Liver (tissue), 8 donors: ENCODE measurements at regions not wholly inside any gene's neighbourhood (a gene's known extent, or its start where the extent isn't known, plus 50 kb on each side); places are given as distances from the start of the nearest gene placed in this dataset.

ENCODE experiments used
- DNase-seq: peaks from one replicate; pipeline ENCODE4 v3.0.0-alpha.2; 2017; ENCODE audit warnings: low spot score
- H3K27ac ChIP-seq, 2 donors: one replicate each; pipeline ENCODE4 v1.7.0; 2013; ENCODE audit warnings: inconsistent platforms in 2 of 2, low read length in 2 of 2, control low read depth in 1 of 2, low read depth in 1 of 2, mild to moderate bottlenecking in 1 of 2
- H3K27me3 ChIP-seq, 4 donors: one replicate each; pipeline versions ENCODE4 v1.6.1 to v1.7.0; 2013; ENCODE audit warnings: low read length in 3 of 4, inconsistent platforms in 1 of 4, mild to moderate bottlenecking in 1 of 4, moderate library complexity in 1 of 4; ENCODE audit not compliant: control insufficient read depth in 4 of 4, insufficient read depth in 4 of 4
- H3K36me3 ChIP-seq, 4 donors: one replicate each; pipeline versions ENCODE4 v1.6.1 to v1.7.0; 2013; ENCODE audit warnings: low read length in 3 of 4, mild to moderate bottlenecking in 3 of 4, low read depth in 1 of 4, moderate library complexity in 1 of 4; ENCODE audit not compliant: control insufficient read depth in 4 of 4, insufficient read depth in 3 of 4
- H3K4me1 ChIP-seq, 4 donors: one replicate each; pipeline versions ENCODE4 v1.6.1 to v1.7.0; 2013; ENCODE audit warnings: low read length in 3 of 4, mild to moderate bottlenecking in 3 of 4, moderate library complexity in 1 of 4; ENCODE audit not compliant: control insufficient read depth in 4 of 4, insufficient read depth in 4 of 4
- H3K4me3 ChIP-seq, 3 donors: one replicate each; pipeline versions ENCODE4 v1.6.1 to v1.7.0; 2013; ENCODE audit warnings: low read length in 3 of 3, control low read depth in 1 of 3, low read depth in 1 of 3, mild to moderate bottlenecking in 1 of 3
- H3K9ac ChIP-seq, 2 donors: one replicate each; pipeline ENCODE4 v1.7.0; 2013; ENCODE audit warnings: low read length in 2 of 2, mild to moderate bottlenecking in 2 of 2, moderate library complexity in 2 of 2, control low read depth in 1 of 2, low read depth in 1 of 2
- H3K9me3 ChIP-seq, 4 donors: one replicate each; pipeline versions ENCODE4 v1.6.1 to v1.7.0; 2013; ENCODE audit warnings: low read length in 3 of 4; ENCODE audit not compliant: control insufficient read depth in 4 of 4
- ATF3 ChIP-seq: IDR thresholded peaks from 2 replicates; pipeline ENCODE4 v1.6.1; 2016; ENCODE audit warnings: antibody characterized with exemption
- FOXA1 ChIP-seq: IDR thresholded peaks from 2 replicates; pipeline ENCODE4 v1.6.1; 2016; ENCODE audit warnings: antibody characterized with exemption
- FOXA2 ChIP-seq: IDR thresholded peaks from 2 replicates; pipeline ENCODE4 v1.6.1; 2016; ENCODE audit warnings: antibody characterized with exemption
- GABPA ChIP-seq, 2 donors: IDR thresholded peaks in 1 of 2; conservative IDR thresholded peaks in 1 of 2; 2 replicates each; pipeline ENCODE4 v1.6.1; 2016; ENCODE audit warnings: antibody characterized with exemption in 2 of 2, mild to moderate bottlenecking in 1 of 2, moderate library complexity in 1 of 2
- JUND ChIP-seq, 2 donors: IDR thresholded peaks; 2 replicates each; pipeline ENCODE4 v1.6.1; 2016; ENCODE audit warnings: antibody characterized with exemption in 2 of 2
- NR2F2 ChIP-seq: IDR thresholded peaks from 2 replicates; pipeline ENCODE4 v1.6.1; 2016; ENCODE audit warnings: antibody characterized with exemption
- RAD21 ChIP-seq, 2 donors: IDR thresholded peaks; 2 replicates each; pipeline ENCODE4 v1.6.1; 2016; ENCODE audit warnings: antibody characterized with exemption in 2 of 2, mild to moderate bottlenecking in 2 of 2
- REST ChIP-seq: IDR thresholded peaks from 2 replicates; pipeline ENCODE4 v1.6.1; 2016; ENCODE audit warnings: antibody characterized with exemption, mild to moderate bottlenecking
- RXRA ChIP-seq, 2 donors: IDR thresholded peaks; 2 replicates each; pipeline ENCODE4 v1.6.1; 2017 to 2018; ENCODE audit warnings: antibody characterized with exemption in 2 of 2, mild to moderate bottlenecking in 1 of 2
- SP1 ChIP-seq: IDR thresholded peaks from 2 replicates; pipeline ENCODE4 v1.6.1; 2018; ENCODE audit warnings: antibody characterized with exemption, mild to moderate bottlenecking
- TAF1 ChIP-seq: conservative IDR thresholded peaks from 2 replicates; pipeline ENCODE4 v1.6.1; 2016; ENCODE audit warnings: antibody characterized with exemption, mild to moderate bottlenecking
- WGBS: extraction: QIAGEN DNeasy Blood & Tissue Kit; methylation state at CpG from one replicate; pipeline ENCODE4 v1.1.7; 2013; 5-methylcytosine and 5-hydroxymethylcytosine counted together
- TF ChIP-seq, protein P1 (sequence below): fragments of 150-350 bp; IDR thresholded peaks from 2 replicates; pipeline ENCODE4 v1.5.1; 2017; ENCODE audit warnings: improper control_type of control experiment, low read depth, low read length; ENCODE audit not compliant: missing input control
- donor health status: healthy.
- donor health status: healthy.
- donor health status: healthy.
- donor health status: healthy.
- donor health status: healthy.

GRCh38 chr13:50733392-50733791 lies 110.1 kb downstream of the DLEU7 start:
- TF ChIP-seq GABPA (IDR thresholded peaks at IDR 0.05 in 1 of 2, conservative IDR thresholded peaks at IDR 0.05 in 1 of 2) (no peak), RXRA (IDR thresholded peaks at IDR 0.05) (no peak), ATF3 (no peak), FOXA2 (no peak), TAF1 (no peak), REST (no peak), FOXA1 (no peak)
- TF ChIP-seq, protein P1, sequence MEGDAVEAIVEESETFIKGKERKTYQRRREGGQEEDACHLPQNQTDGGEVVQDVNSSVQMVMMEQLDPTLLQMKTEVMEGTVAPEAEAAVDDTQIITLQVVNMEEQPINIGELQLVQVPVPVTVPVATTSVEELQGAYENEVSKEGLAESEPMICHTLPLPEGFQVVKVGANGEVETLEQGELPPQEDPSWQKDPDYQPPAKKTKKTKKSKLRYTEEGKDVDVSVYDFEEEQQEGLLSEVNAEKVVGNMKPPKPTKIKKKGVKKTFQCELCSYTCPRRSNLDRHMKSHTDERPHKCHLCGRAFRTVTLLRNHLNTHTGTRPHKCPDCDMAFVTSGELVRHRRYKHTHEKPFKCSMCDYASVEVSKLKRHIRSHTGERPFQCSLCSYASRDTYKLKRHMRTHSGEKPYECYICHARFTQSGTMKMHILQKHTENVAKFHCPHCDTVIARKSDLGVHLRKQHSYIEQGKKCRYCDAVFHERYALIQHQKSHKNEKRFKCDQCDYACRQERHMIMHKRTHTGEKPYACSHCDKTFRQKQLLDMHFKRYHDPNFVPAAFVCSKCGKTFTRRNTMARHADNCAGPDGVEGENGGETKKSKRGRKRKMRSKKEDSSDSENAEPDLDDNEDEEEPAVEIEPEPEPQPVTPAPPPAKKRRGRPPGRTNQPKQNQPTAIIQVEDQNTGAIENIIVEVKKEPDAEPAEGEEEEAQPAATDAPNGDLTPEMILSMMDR: no peak
- Histone ChIP-seq H3K4me3 (no peak overlapping the region), H3K4me1 (no peaks in the 10 kb centered on the region), H3K36me3 (no peaks in the 10 kb centered on the region), H3K27ac (no peak overlapping the region), H3K9ac (no peak overlapping the region), H3K9me3 (peaks cover 0 to 4% (median 0%) of the 10 kb centered on the region in 4 donors), H3K27me3 (no peaks in the 10 kb centered on the region)
- DNase-seq: no peak
- 75% methylated on average over 3 of the region's 3 CpGs for WGBS

GRCh38 chr13:50735071-50735470 lies 108.4 kb downstream of the DLEU7 start:
- Histone ChIP-seq H3K9me3 (no peaks in the 10 kb centered on the region), H3K36me3 (no peaks in the 10 kb centered on the region), H3K4me3 (no peak overlapping the region), H3K9ac (no peak overlapping the region), H3K4me1 (no peaks in the 10 kb centered on the region), H3K27ac (no peak overlapping the region), H3K27me3 (no peaks in the 10 kb centered on the region)
- TF ChIP-seq RXRA (IDR thresholded peaks at IDR 0.05) (no peak), TAF1 (no peak), JUND (IDR thresholded peaks at IDR 0.05) (no peak), RAD21 (IDR thresholded peaks at IDR 0.05) (no peak), REST (no peak), FOXA2 (no peak), SP1 (no peak), NR2F2 (no peak)
- DNase-seq: no peak
